OCI-LY3 (cell line): ENCODE measurements at regions not wholly inside any gene's neighbourhood (a gene's known extent, or its start where the extent isn't known, plus 50 kb on each side); places are given as distances from the start of the nearest gene placed in this dataset.
"Not testable (repeated sequence)": the region's sequence is repeated elsewhere in the genome, so short reads cannot be mapped to it uniquely, and the experiment has no call there.

Experiments used
- H2AFZ ChIP-seq: fragments of 200-600, 300-600 bp; shearing (Covaris generic); 2 replicates; pipeline ENCODE4 v1.6.0; 2014; ENCODE audit warnings: antibody characterized with exemption, low read depth, low read length
- H3K27ac ChIP-seq: fragments of 200-600, 300-600 bp; sonication (generic); 2 replicates; pipeline ENCODE4 v1.5.1; 2014; ENCODE audit warnings: mild to moderate bottlenecking, low read length, moderate library complexity, mixed read lengths
- H3K27me3 ChIP-seq: fragments of 200-600, 300-600 bp; sonication (generic); 2 replicates; pipeline ENCODE4 v1.6.1; 2014; ENCODE audit warnings: low read depth, low read length, mixed read lengths
- H3K36me3 ChIP-seq: fragments of 200-600, 300-600 bp; sonication (generic); replicated peaks from 2 replicates; pipeline ENCODE3; 2014; ENCODE audit warnings: low read depth, low read length, mixed read lengths
- H3K4me1 ChIP-seq: fragments of 300-600, 200-600 bp; sonication (generic); 2 replicates; pipeline ENCODE4 v1.6.1; 2014; ENCODE audit warnings: low read length, mixed read lengths
- H3K4me2 ChIP-seq: fragments of 200-600, 300-600 bp; sonication (generic); 2 replicates; pipeline ENCODE4 v1.6.1; 2014; ENCODE audit warnings: low read length, mixed read lengths
- H3K4me3 ChIP-seq: fragments of 300-600, 200-600 bp; sonication (generic); 2 replicates; pipeline ENCODE4 v1.5.1; 2014; ENCODE audit warnings: antibody characterized with exemption, mild to moderate bottlenecking, low read length, moderate library complexity
- H3K79me2 ChIP-seq: fragments of 300-600, 200-600 bp; shearing (Covaris generic); 2 replicates; pipeline ENCODE4 v1.6.1; 2014; ENCODE audit warnings: mild to moderate bottlenecking, low read length, mixed read lengths
- H3K9ac ChIP-seq: fragments of 300-600, 200-600 bp; shearing (Covaris generic); 2 replicates; pipeline ENCODE4 v1.6.0; 2014; ENCODE audit warnings: mild to moderate bottlenecking, low read length, moderate library complexity
- H3K9me3 ChIP-seq: fragments of 200-600, 300-600 bp; shearing (Covaris generic); 2 replicates; pipeline ENCODE4 v1.6.1; 2014; ENCODE audit warnings: low read length, mixed read lengths; ENCODE audit not compliant: insufficient read depth
- H4K20me1 ChIP-seq: fragments of 200-600, 300-600 bp; sonication (generic); 2 replicates; pipeline ENCODE4 v1.6.1; 2016; ENCODE audit warnings: low read length, mixed read lengths; ENCODE audit not compliant: insufficient read depth
- EZH2phosphoT487 ChIP-seq: fragments of 200-600 bp; shearing (Covaris generic); IDR thresholded peaks from 2 replicates; pipeline ENCODE4 v1.6.1; 2018; ENCODE audit warnings: antibody characterized with exemption, mixed run types, low read depth
- TF ChIP-seq, protein P1 (sequence below): fragments of 200-600, 300-600 bp; sonication (generic); IDR thresholded peaks from 2 replicates; pipeline ENCODE4 v1.5.1; 2014; ENCODE audit warnings: antibody characterized with exemption, low read length, low read depth

DNA sequence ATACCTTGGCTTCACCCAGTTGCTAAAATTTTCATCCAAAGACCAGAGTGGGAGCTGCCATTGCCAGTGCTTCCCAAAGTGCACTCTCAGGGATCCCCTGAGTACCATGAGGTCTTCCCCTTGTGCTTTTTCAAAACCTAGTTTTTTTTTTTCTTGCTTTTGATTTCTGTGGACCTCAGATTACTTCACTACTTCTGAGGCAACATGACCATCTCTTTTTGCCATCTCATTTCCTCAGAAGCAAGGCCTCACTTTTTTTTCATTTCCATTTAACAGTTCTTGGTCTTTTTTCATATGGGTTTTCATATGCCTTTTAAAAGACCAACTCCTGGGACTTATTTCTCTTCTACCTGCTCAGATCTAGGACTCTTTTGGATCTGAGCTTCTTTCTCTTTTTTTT is 64.1 kb upstream of the MMS22L start:
- Histone ChIP-seq H3K79me2 (no peaks in the 10 kb centered on the region), H3K9me3 (no peaks in the 10 kb centered on the region), H3K4me2 (no peak overlapping the region), H3K9ac (no peak overlapping the region), H3K36me3 (no peaks in the 10 kb centered on the region), H3K4me1 (no peaks in the 10 kb centered on the region), H3K4me3 (no peak overlapping the region), H4K20me1 (no peaks in the 10 kb centered on the region), H3K27me3 (no peaks in the 10 kb centered on the region), H2AFZ (no peak overlapping the region), H3K27ac (no peak overlapping the region)
- no peak for TF ChIP-seq EZH2phosphoT487
- TF ChIP-seq, protein P1, sequence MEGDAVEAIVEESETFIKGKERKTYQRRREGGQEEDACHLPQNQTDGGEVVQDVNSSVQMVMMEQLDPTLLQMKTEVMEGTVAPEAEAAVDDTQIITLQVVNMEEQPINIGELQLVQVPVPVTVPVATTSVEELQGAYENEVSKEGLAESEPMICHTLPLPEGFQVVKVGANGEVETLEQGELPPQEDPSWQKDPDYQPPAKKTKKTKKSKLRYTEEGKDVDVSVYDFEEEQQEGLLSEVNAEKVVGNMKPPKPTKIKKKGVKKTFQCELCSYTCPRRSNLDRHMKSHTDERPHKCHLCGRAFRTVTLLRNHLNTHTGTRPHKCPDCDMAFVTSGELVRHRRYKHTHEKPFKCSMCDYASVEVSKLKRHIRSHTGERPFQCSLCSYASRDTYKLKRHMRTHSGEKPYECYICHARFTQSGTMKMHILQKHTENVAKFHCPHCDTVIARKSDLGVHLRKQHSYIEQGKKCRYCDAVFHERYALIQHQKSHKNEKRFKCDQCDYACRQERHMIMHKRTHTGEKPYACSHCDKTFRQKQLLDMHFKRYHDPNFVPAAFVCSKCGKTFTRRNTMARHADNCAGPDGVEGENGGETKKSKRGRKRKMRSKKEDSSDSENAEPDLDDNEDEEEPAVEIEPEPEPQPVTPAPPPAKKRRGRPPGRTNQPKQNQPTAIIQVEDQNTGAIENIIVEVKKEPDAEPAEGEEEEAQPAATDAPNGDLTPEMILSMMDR = no peak

DNA sequence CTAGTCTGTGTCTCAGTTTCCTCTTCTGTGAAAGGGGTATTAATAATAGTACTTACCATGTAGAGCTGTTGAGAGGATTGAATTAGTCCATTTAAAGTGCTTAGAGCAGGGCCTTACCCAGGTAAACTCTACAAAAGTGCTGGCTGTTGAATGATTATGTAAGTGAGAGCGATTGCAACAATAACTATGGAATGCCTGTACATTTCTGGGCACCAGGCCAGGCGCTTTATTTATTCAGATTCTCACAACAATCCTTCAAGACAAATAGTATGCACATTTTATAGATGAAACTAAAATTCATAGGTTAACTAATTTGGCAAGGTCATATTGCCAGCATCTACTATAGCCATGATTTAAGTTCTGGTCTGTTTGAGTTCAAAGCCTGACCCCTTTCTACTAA is 78.3 kb upstream of the MMS22L start:
- H3K36me3 ChIP-seq = no peaks in the 10 kb centered on the region
- no peaks in the 10 kb centered on the region for H3K4me1 ChIP-seq
- no peaks in the 10 kb centered on the region for H3K9me3 ChIP-seq
- no peak overlapping the region for H2AFZ ChIP-seq
- no peak overlapping the region for H3K27ac ChIP-seq
- H4K20me1 ChIP-seq = no peaks in the 10 kb centered on the region
- no peak overlapping the region for H3K4me3 ChIP-seq
- TF ChIP-seq EZH2phosphoT487 = no peak
- TF ChIP-seq, protein P1 = no peak
- H3K4me2 ChIP-seq = no peak overlapping the region
- no peaks in the 10 kb centered on the region for H3K79me2 ChIP-seq
- no peak overlapping the region for H3K9ac ChIP-seq
- H3K27me3 ChIP-seq = no peaks in the 10 kb centered on the region

DNA sequence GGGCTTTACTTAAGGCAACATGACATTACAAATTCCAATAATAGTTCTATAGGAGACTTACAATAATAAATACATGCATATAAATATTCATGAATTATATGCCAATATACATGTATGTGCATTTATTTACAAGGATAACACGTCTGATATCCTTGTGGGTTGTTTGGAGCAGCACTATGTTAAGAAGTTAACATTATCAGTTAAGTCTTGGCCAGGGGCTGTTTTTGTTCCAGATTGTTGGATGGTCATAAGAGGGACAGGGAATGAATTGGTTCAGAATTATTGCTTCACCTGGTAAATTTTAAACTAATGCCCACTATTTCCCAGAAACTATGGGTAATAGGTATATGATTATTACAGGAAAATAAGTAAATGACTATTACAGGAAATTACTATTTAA is 81.3 kb upstream of the MMS22L start:
- Histone ChIP-seq H3K27ac (no peak overlapping the region), H3K36me3 (no peaks in the 10 kb centered on the region), H4K20me1 (no peaks in the 10 kb centered on the region)

DNA sequence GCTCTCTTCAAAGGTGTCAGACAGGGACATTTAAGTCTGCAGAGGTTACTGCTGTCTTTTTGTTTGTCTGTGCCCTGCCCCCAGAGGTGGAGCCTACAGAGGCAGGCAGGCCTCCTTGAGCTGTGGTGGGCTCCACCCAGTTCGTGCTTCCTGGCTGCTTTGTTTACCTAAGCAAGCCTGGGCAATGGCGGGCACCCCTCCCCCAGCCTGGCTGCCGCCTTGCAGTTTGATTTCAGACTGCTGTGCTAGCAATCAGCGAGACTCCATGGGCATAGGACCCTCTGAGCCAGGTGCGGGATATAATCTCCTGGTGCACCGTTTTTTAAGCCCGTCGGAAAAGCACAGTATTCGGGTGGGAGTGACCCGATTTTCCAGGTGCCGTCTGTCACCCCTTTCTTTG is 99.1 kb upstream of the MMS22L start:
- H3K27ac ChIP-seq, H3K27me3 ChIP-seq, H3K79me2 ChIP-seq, H3K4me2 ChIP-seq, H3K9me3 ChIP-seq, H2AFZ ChIP-seq, H4K20me1 ChIP-seq, H3K4me3 ChIP-seq, H3K36me3 ChIP-seq, H3K9ac ChIP-seq, H3K4me1 ChIP-seq: not testable (repeated sequence)

More for the DNA sequence above, 81.3 kb upstream of the MMS22L start:
- Histone ChIP-seq H3K9me3 (no peaks in the 10 kb centered on the region), H3K4me3 (no peak overlapping the region), H2AFZ (no peak overlapping the region), H3K27me3 (no peaks in the 10 kb centered on the region), H3K4me2 (no peak overlapping the region), H3K9ac (no peak overlapping the region), H3K79me2 (no peaks in the 10 kb centered on the region), H3K4me1 (no peaks in the 10 kb centered on the region)
- TF ChIP-seq EZH2phosphoT487 = no peak
- TF ChIP-seq, protein P1 = no peak

DNA sequence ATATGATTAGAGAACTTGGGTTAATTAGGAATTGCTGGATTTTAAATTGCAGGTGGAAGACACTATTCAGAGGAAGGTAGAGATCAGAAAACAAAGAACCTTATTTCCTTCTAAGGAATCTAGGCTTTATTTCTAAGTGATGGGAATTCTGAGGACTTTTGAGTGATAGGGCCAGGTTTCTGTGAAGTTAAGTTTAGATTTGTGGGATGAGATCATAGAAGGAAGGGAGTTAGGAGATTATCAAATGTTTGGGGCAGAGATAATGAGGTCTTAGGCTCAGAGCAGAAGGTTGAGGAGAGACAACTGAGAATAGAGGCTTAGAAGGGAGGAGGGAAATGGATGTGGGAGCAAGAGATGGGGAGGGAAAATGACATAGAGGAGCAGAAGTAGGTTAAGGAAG is 109.7 kb upstream of the MMS22L start:
- Histone ChIP-seq H3K27me3 (0 out of 2 replicates have a peak, but pooled peaks cover 3% of the 10 kb centered on the region), H3K27ac (no peak overlapping the region), H3K9me3 (no peaks in the 10 kb centered on the region), H3K79me2 (no peaks in the 10 kb centered on the region), H3K4me1 (no peaks in the 10 kb centered on the region), H2AFZ (no peak overlapping the region), H3K4me3 (no peak overlapping the region), H4K20me1 (no peaks in the 10 kb centered on the region), H3K9ac (no peak overlapping the region), H3K36me3 (no peaks in the 10 kb centered on the region), H3K4me2 (no peak overlapping the region)
- TF ChIP-seq EZH2phosphoT487 = no peak
- TF ChIP-seq, protein P1 = no peak
